OCI-LY7 (cell line): ENCODE measurements at regions not wholly inside any gene's neighbourhood (a gene's known extent, or its start where the extent isn't known, plus 50 kb on each side); places are given as distances from the start of the nearest gene placed in this dataset.

Experiments
- CTCF ChIP-seq: fragments of 200-600 bp; sonication (generic); conservative IDR thresholded peaks from 2 replicates; pipeline ENCODE4 v1.5.1; 2014; ENCODE audit warnings: mild to moderate bottlenecking, antibody characterized with exemption, low read length, moderate library complexity, mixed read lengths
- EZH2phosphoT487 ChIP-seq: fragments of 200-600 bp; sonication (generic); IDR thresholded peaks from 2 replicates; pipeline ENCODE4 v1.6.1; 2018; ENCODE audit warnings: low read depth, borderline replicate concordance, mild to moderate bottlenecking, mixed run types, antibody characterized with exemption, low read length, moderate library complexity, mixed read lengths

- TF ChIP-seq CTCF (no peak), EZH2phosphoT487 (no peak)
Measured at GRCh38 chr4:181213551-181213950, 1029.7 kb upstream of the TENM3 start.
